Osteoblast (primary cell): ENCODE measurements at regions not wholly inside any gene's neighbourhood (a gene's known extent, or its start where the extent isn't known, plus 50 kb on each side); places are given as distances from the start of the nearest gene placed in this dataset.
A peak's percentile ranks its signal among the peaks of the same experiment; 100 is the strongest.

Experiments used
- DNase-seq: peaks from one replicate; pipeline ENCODE4 v3.0.0; 2011; ENCODE audit warnings: low spot score, mixed read lengths; ENCODE audit not compliant: insufficient read length; ENCODE audit errors: missing footprints
- H2AFZ ChIP-seq: 2 replicates; pipeline ENCODE4 v1.6.0; 2011; ENCODE audit warnings: mild to moderate bottlenecking, low read length
- H3K27ac ChIP-seq: 2 replicates; pipeline ENCODE4 v1.5.1; 2011; ENCODE audit warnings: mild to moderate bottlenecking, low read depth, low read length, moderate library complexity
- H3K27me3 ChIP-seq: 2 replicates; pipeline ENCODE4 v1.6.0; 2012; ENCODE audit warnings: mild to moderate bottlenecking, control low read depth, inconsistent platforms, low read length, moderate library complexity; ENCODE audit not compliant: insufficient read depth
- H3K36me3 ChIP-seq: 2 replicates; pipeline ENCODE4 v1.5.1; 2011; ENCODE audit warnings: mild to moderate bottlenecking, low read length, control low read depth, moderate library complexity; ENCODE audit not compliant: insufficient read depth
- H3K4me1 ChIP-seq: 2 replicates; pipeline ENCODE4 v1.5.1; 2011; ENCODE audit warnings: mild to moderate bottlenecking, low read length, control low read depth, moderate library complexity; ENCODE audit not compliant: insufficient read depth
- H3K4me2 ChIP-seq: 2 replicates; pipeline ENCODE4 v1.6.0; 2011; ENCODE audit warnings: mild to moderate bottlenecking, low read length; ENCODE audit not compliant: insufficient read depth
- H3K4me3 ChIP-seq: fragments of 200-600 bp; sonication (generic); 3 replicates; pipeline ENCODE4 v1.5.1; 2012; ENCODE audit warnings: mild to moderate bottlenecking, low read length, inconsistent platforms; ENCODE audit not compliant: insufficient read depth
- H3K79me2 ChIP-seq: 2 replicates; pipeline ENCODE4 v1.6.0; 2012; ENCODE audit warnings: mild to moderate bottlenecking, low read length, control low read depth, inconsistent platforms; ENCODE audit not compliant: insufficient read depth
- H3K9me3 ChIP-seq: 2 replicates; pipeline ENCODE4 v1.5.1; 2011; ENCODE audit warnings: low read depth, low read length, control low read depth
- H4K20me1 ChIP-seq: 2 replicates; pipeline ENCODE4 v1.6.0; 2012; ENCODE audit warnings: mild to moderate bottlenecking, low read length, control low read depth; ENCODE audit not compliant: insufficient read depth
- TF ChIP-seq, protein P1 (sequence below): IDR thresholded peaks from 2 replicates; pipeline ENCODE4 v1.5.1; 2011; ENCODE audit warnings: mild to moderate bottlenecking, low read depth, low read length, moderate library complexity; ENCODE audit errors: extremely low read depth

DNA sequence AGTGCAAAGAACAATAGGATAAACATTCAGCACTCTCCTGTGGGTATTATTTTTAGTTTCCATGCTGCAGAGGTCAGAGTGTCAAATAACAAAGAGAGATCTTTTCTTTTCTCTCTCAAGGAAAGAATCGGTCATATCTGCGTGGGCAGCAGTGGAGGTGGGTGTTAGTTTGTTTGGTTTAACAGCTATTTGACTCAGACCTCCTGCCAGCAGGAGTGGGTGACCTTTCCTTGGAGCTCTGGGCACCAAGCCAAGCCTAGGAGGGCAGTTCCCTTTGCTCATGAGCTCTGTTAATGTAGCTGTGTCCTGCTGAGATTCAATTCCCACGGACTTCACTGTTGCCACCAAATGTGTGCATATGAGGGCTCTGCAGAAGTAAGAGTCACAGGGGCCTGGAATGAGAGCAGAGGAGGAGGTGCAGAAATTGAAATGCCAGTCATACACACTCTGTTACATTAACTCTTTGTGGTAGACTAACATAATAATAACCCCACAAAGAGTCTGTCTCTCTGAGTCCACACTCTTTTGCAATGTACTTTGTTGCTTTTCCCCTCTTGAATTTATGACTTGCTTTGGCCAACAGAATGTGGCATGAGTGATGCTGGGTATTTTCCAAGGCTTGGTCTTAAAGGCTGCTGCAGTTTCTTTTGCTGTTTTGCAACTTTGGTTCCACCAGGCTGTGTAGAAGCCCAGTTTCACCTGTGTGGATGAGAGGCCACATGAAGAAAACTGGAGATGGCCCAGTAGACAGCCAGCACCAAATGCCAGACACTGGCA, 76.0 kb upstream of the GRK3 start:
- no peak overlapping the region for H2AFZ ChIP-seq
- no peaks in the 10 kb centered on the region for H3K79me2 ChIP-seq
- peaks cover 15% of the 10 kb centered on the region for H3K4me1 ChIP-seq
- peaks cover 3% of the 10 kb centered on the region for H3K27me3 ChIP-seq
- peaks cover 17% of the 10 kb centered on the region for H4K20me1 ChIP-seq
- peaks cover 5% of the 10 kb centered on the region for H3K36me3 ChIP-seq
- DNase-seq: peak; percentile 73
- H3K4me2 ChIP-seq: peak overlapping the region; percentile 9
- no peaks in the 10 kb centered on the region for H3K9me3 ChIP-seq
- H3K4me3 ChIP-seq: no peak overlapping the region
- TF ChIP-seq, protein P1, sequence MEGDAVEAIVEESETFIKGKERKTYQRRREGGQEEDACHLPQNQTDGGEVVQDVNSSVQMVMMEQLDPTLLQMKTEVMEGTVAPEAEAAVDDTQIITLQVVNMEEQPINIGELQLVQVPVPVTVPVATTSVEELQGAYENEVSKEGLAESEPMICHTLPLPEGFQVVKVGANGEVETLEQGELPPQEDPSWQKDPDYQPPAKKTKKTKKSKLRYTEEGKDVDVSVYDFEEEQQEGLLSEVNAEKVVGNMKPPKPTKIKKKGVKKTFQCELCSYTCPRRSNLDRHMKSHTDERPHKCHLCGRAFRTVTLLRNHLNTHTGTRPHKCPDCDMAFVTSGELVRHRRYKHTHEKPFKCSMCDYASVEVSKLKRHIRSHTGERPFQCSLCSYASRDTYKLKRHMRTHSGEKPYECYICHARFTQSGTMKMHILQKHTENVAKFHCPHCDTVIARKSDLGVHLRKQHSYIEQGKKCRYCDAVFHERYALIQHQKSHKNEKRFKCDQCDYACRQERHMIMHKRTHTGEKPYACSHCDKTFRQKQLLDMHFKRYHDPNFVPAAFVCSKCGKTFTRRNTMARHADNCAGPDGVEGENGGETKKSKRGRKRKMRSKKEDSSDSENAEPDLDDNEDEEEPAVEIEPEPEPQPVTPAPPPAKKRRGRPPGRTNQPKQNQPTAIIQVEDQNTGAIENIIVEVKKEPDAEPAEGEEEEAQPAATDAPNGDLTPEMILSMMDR: no peak
- H3K27ac ChIP-seq: peak overlapping the region; percentile 15

DNA sequence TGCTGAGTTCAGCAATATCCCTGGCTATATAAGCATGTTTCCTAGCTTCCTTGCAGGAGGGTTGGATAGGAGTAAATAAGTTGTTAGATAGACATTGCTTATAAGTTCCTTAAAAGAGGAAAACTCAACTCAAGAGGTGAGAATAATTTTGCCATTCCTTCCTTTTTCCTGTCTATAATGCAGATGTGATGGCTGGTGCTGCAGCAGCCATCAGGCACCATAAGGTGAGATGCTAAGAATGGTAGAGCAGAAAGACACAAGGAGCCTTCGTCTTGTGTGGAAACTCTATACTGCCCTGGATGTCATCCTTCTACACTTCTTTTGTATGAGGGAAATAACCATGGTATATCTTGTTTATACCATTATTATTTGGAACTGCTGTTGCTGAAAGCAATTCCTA, 74.5 kb upstream of the GRK3 start:
- Histone ChIP-seq H3K4me2 (no peak overlapping the region), H3K9me3 (no peaks in the 10 kb centered on the region), H2AFZ (no peak overlapping the region), H3K36me3 (no peaks in the 10 kb centered on the region), H3K27me3 (peaks cover 3% of the 10 kb centered on the region), H3K4me3 (no peak overlapping the region), H4K20me1 (peaks cover 17% of the 10 kb centered on the region), H3K79me2 (no peaks in the 10 kb centered on the region), H3K4me1 (peaks cover 15% of the 10 kb centered on the region), H3K27ac (no peak overlapping the region)
- TF ChIP-seq, protein P1: no peak
- DNase-seq: no peak

DNA sequence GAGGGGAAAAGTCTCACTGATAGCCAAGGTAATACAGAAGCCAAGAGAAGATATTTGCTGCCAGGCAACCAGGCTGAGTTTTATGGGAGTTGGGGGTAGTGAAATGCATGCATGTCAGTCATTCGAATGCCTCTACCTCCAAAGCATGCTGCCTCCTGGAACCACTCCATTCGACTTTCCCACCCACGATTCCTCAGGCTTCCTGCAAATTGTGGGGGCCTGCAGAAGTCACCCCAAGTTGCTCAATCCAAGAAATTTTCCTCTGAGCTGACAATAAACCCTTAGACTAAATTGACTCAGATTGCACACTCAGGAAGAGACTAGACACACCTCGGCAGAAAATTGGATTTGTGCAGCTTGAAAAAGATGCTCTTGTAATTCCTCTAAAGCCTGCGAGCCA, 73.6 kb upstream of the GRK3 start:
- H3K4me1 ChIP-seq: peaks cover 15% of the 10 kb centered on the region
- TF ChIP-seq, protein P1: no peak
- peaks cover 17% of the 10 kb centered on the region for H4K20me1 ChIP-seq
- peaks cover 3% of the 10 kb centered on the region for H3K27me3 ChIP-seq
- H3K4me3 ChIP-seq: no peak overlapping the region
- H3K4me2 ChIP-seq: no peak overlapping the region
- H3K79me2 ChIP-seq: no peaks in the 10 kb centered on the region
- no peaks in the 10 kb centered on the region for H3K9me3 ChIP-seq
- H3K27ac ChIP-seq: no peak overlapping the region
- DNase-seq: no peak
- no peaks in the 10 kb centered on the region for H3K36me3 ChIP-seq
- H2AFZ ChIP-seq: no peak overlapping the region

DNA sequence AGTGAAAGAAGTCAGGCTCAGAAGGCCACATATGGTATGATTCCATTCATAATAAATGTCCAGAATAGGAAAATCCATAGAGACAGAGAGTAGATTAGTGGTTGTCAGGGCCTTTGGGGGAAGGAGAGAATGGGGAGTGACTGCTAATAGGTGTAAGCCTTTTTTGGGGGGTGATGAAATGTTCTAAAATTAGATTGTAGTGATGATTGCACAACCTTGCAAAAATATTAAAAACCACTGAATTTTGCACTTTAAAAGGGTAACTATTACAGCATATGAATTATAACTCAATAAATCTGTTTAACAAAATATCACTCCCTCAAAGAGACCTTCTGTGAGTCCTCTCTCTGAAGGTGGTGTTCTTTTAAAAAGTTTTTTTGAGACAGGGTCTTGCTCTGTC, 72.3 kb upstream of the GRK3 start:
- TF ChIP-seq, protein P1: no peak
- H4K20me1 ChIP-seq: peaks cover 14% of the 10 kb centered on the region
- H2AFZ ChIP-seq: no peak overlapping the region
- H3K9me3 ChIP-seq: no peaks in the 10 kb centered on the region
- H3K79me2 ChIP-seq: no peaks in the 10 kb centered on the region
- peaks cover 15% of the 10 kb centered on the region for H3K4me1 ChIP-seq
- H3K36me3 ChIP-seq: no peaks in the 10 kb centered on the region
- peaks cover 3% of the 10 kb centered on the region for H3K27me3 ChIP-seq
- no peak overlapping the region for H3K27ac ChIP-seq
- H3K4me3 ChIP-seq: no peak overlapping the region
- H3K4me2 ChIP-seq: no peak overlapping the region
- DNase-seq: no peak
